Endothelial cell of umbilical vein (primary cell): ENCODE measurements at regions not wholly inside any gene's neighbourhood (a gene's known extent, or its start where the extent isn't known, plus 50 kb on each side); places are given as distances from the start of the nearest gene placed in this dataset.

Experiments
- BruUV-seq: library from RNA; stranded (reverse); fragments of 400-500 nt; replicated peaks from 2 replicates; lab custom pipeline; 2021; lab: Mats Ljungman, UMichigan
- CTCF ChIA-PET: fragments of 300-600, 350-600 bp; sonication (Branson Sonifier 250); formaldehyde crosslinking; loops from one replicate; lab custom pipeline; 2021; ENCODE audit warnings: antibody characterized with exemption, inconsistent platforms; lab: Charles Lee
- POLR2A ChIA-PET: fragments of 300-600, 350-600 bp; sonication (Branson Sonifier 250); formaldehyde crosslinking; loops from one replicate; lab custom pipeline; 2021; ENCODE audit warnings: antibody characterized with exemption, inconsistent platforms; lab: Charles Lee
- DNase-seq: peaks from one replicate; pipeline ENCODE4 v3.0.0-alpha.2; 2011; ENCODE audit warnings: low read depth, low spot score
- FAIRE-seq: peaks from 2 replicates; lab custom pipeline; 2011; peaks lifted over from hg19 to GRCh38; lab: Jason Lieb, UNC
- H2AFZ ChIP-seq: 2 replicates; pipeline ENCODE4 v1.6.0; 2012; ENCODE audit warnings: low read depth, low read length, control low read depth, inconsistent platforms
- H3K27ac ChIP-seq: 2 replicates; pipeline ENCODE4 v1.5.1; 2011; ENCODE audit warnings: low read depth, mild to moderate bottlenecking, control low read depth, low read length, moderate library complexity; ENCODE audit not compliant: insufficient read depth
- H3K27me3 ChIP-seq, 2 experiments: 2 replicates each; pipeline versions ENCODE4 v1.6.0 to v1.6.1; 2011; ENCODE audit warnings: low read length in 2 of 2, mixed read lengths in 1 of 2; ENCODE audit not compliant: control insufficient read depth in 2 of 2, insufficient read depth in 2 of 2
- H3K36me3 ChIP-seq, 2 experiments: 2 replicates in 1 of 2; 3 replicates in 1 of 2; pipeline ENCODE4 v1.5.1; 2011; ENCODE audit warnings: low read length in 2 of 2, mild to moderate bottlenecking in 1 of 2, moderate library complexity in 1 of 2; ENCODE audit not compliant: control insufficient read depth in 2 of 2, insufficient read depth in 2 of 2; ENCODE audit errors: extremely low read depth in 1 of 2
- H3K4me1 ChIP-seq: 3 replicates; pipeline ENCODE4 v1.5.1; 2011; ENCODE audit warnings: mild to moderate bottlenecking, low read length; ENCODE audit not compliant: control insufficient read depth, insufficient read depth; ENCODE audit errors: extremely low read depth
- H3K4me2 ChIP-seq: 2 replicates; pipeline ENCODE4 v1.6.1; 2011; ENCODE audit warnings: low read length, control low read depth, mixed read lengths; ENCODE audit not compliant: insufficient read depth
- H3K4me3 ChIP-seq, 3 experiments: fragments of 200-600 bp in 1 of 3; sonication (generic), shearing (Covaris generic) in 1 of 3; replicated peaks in 1 of 3; 2 replicates each; pipeline ENCODE4 v1.5.1; 2011 to 2016; ENCODE audit warnings: control low read depth in 3 of 3, low read length in 3 of 3, mild to moderate bottlenecking in 2 of 3, inconsistent platforms in 1 of 3, low read depth in 1 of 3, moderate library complexity in 1 of 3; ENCODE audit not compliant: insufficient read depth in 1 of 3
- H3K79me2 ChIP-seq: 2 replicates; pipeline ENCODE4 v1.6.0; 2012; ENCODE audit warnings: low read length, inconsistent platforms; ENCODE audit not compliant: control insufficient read depth, insufficient read depth
- H3K9ac ChIP-seq: replicated peaks from 2 replicates; pipeline ENCODE3; 2011; ENCODE audit warnings: low read length, control low read depth; ENCODE audit not compliant: insufficient read depth; ENCODE audit errors: extremely low read depth
- H3K9me1 ChIP-seq: replicated peaks from 3 replicates; pipeline ENCODE4 v1.6.0; 2011; ENCODE audit warnings: mild to moderate bottlenecking, low read length; ENCODE audit not compliant: control insufficient read depth, insufficient read depth; ENCODE audit errors: extremely low read depth
- H3K9me3 ChIP-seq: replicated peaks from 2 replicates; pipeline ENCODE4 v1.5.1; 2012; ENCODE audit warnings: low read length, inconsistent platforms; ENCODE audit not compliant: control insufficient read depth, insufficient read depth
- H4K20me1 ChIP-seq: replicated peaks from 2 replicates; pipeline ENCODE3; 2011; ENCODE audit warnings: mild to moderate bottlenecking, low read length; ENCODE audit not compliant: control insufficient read depth, insufficient read depth; ENCODE audit errors: extremely low read depth
- EZH2 ChIP-seq: IDR thresholded peaks from 2 replicates; pipeline ENCODE4 v1.6.1; 2012; ENCODE audit warnings: borderline replicate concordance, low read depth, mild to moderate bottlenecking, moderate library complexity, low read length, inconsistent platforms; ENCODE audit not compliant: severe bottlenecking
- FOS ChIP-seq: IDR thresholded peaks from 2 replicates; pipeline ENCODE4 v1.6.1; 2011; ENCODE audit warnings: mild to moderate bottlenecking, low read length, moderate library complexity, borderline replicate concordance; ENCODE audit not compliant: insufficient read depth
- GATA2 ChIP-seq: IDR thresholded peaks from 2 replicates; pipeline ENCODE4 v1.7.0; 2011; ENCODE audit warnings: low read depth, mild to moderate bottlenecking, moderate library complexity, mixed read lengths, low read length; ENCODE audit not compliant: insufficient read length, insufficient read depth
- JUN ChIP-seq: IDR thresholded peaks from 2 replicates; pipeline ENCODE4 v1.6.1; 2011; ENCODE audit warnings: borderline replicate concordance, low read depth; ENCODE audit not compliant: insufficient read length, insufficient read depth
- MAX ChIP-seq: IDR thresholded peaks from 2 replicates; pipeline ENCODE4 v1.6.1; 2011; ENCODE audit not compliant: insufficient read depth, insufficient read length
- MYC ChIP-seq: IDR thresholded peaks from one replicate; pipeline ENCODE4 v1.6.1; 2011; ENCODE audit warnings: mild to moderate bottlenecking, low read depth, low read length
- POLR2A ChIP-seq: IDR thresholded peaks from 2 replicates; pipeline ENCODE4 v1.6.1; 2012; ENCODE audit warnings: low read depth, mild to moderate bottlenecking, control low read depth, low read length
- POLR2AphosphoS5 ChIP-seq: IDR thresholded peaks from 2 replicates; pipeline ENCODE4 v1.6.1; 2012; ENCODE audit warnings: low read depth, mild to moderate bottlenecking, control low read depth, low read length, moderate library complexity; ENCODE audit not compliant: insufficient read depth
- dilution Hi-C: fragments of 300-500 bp; cut with MboI; formaldehyde crosslinking; loops from one replicate; pipeline ENCODE4 v1.15.0; 2019; ENCODE audit warnings: low sequenced_read_pairs; ENCODE audit not compliant: extremely low pct_ligation_motif_present
- intact Hi-C: fragments of 100-400 bp; cut with micrococcal nuclease; formaldehyde crosslinking; loops from one replicate; pipeline ENCODE4 v1.10.0; 2022
- TF ChIP-seq, protein P1 (sequence below), 2 donors: IDR thresholded peaks; 1 replicate in 1 of 2; 2 replicates in 1 of 2; pipeline ENCODE4 v1.5.1; 2011; ENCODE audit warnings: low read length in 2 of 2, mild to moderate bottlenecking in 2 of 2, moderate library complexity in 2 of 2, control low read depth in 1 of 2, inconsistent platforms in 1 of 2, low read depth in 1 of 2; ENCODE audit not compliant: insufficient read depth in 1 of 2; ENCODE audit errors: extremely low read depth in 1 of 2

DNA sequence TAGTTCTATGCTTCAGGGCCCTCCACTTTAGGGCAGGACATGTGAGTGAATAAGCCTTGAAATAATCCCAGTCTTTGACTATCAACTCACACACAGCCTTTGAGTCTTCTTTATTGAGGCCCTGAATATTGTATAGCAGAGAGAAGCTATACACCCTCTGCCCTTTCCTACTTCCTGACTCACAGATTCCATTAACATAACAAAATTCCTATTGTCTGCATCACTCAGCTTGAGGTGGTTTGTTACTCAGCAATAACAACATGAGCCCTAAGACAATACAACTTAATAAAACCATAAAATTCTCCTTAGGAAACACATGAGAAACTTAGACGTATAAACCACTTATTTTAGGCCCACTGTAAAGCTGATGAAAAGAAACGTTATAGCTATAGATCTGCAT lies 680.3 kb upstream of the DIAPH2 start:
- Histone ChIP-seq H4K20me1 (no peaks in the 10 kb centered on the region), H3K27ac (peak overlapping the region; percentile 90), H3K9me3 (no peaks in the 10 kb centered on the region), H3K27me3 (no peaks in the 10 kb centered on the region), H3K36me3 (no peaks in the 10 kb centered on the region), H3K4me2 (peak overlapping the region; percentile 67), H3K9me1 (no peaks in the 10 kb centered on the region), H3K9ac (peak overlapping the region; percentile 51), H3K4me1 (peaks cover 30% of the 10 kb centered on the region), H3K4me3 (no peak overlapping the region), H3K79me2 (no peaks in the 10 kb centered on the region), H2AFZ (no peak overlapping the region)
- TF ChIP-seq FOS (peak; percentile 23), JUN (peak; percentile 74), POLR2A (no peak)
- TF ChIP-seq, protein P1, sequence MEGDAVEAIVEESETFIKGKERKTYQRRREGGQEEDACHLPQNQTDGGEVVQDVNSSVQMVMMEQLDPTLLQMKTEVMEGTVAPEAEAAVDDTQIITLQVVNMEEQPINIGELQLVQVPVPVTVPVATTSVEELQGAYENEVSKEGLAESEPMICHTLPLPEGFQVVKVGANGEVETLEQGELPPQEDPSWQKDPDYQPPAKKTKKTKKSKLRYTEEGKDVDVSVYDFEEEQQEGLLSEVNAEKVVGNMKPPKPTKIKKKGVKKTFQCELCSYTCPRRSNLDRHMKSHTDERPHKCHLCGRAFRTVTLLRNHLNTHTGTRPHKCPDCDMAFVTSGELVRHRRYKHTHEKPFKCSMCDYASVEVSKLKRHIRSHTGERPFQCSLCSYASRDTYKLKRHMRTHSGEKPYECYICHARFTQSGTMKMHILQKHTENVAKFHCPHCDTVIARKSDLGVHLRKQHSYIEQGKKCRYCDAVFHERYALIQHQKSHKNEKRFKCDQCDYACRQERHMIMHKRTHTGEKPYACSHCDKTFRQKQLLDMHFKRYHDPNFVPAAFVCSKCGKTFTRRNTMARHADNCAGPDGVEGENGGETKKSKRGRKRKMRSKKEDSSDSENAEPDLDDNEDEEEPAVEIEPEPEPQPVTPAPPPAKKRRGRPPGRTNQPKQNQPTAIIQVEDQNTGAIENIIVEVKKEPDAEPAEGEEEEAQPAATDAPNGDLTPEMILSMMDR (IDR thresholded peaks at IDR 0.05; ENCODE audit: extremely low read depth in 1 of 2, insufficient read depth in 1 of 2, low read depth in 1 of 2, low read length in 2 of 2), result no peak
- no TSS peak for BruUV-seq
- DNase-seq, result peak; percentile 84
- peak; percentile 77 for FAIRE-seq
- dilution Hi-C loops (no loop called here), intact Hi-C loops (loop anchor here (5.0 kb wide), 1 partner anchor 102 kb away; no protein-coding TSS in a partner anchor)
- ChIA-PET POLR2A (no interaction called here), CTCF (no interaction called here)

GRCh38 chrX:96006281-96006680 lies 678.4 kb upstream of the DIAPH2 start:
- H2AFZ ChIP-seq, result no peak overlapping the region
- H3K27me3 ChIP-seq, result no peaks in the 10 kb centered on the region
- dilution Hi-C loops, result no loop called here
- no peak overlapping the region for H3K4me3 ChIP-seq
- intact Hi-C loops, result no loop called here
- H3K9ac ChIP-seq, result no peak overlapping the region
- H3K4me2 ChIP-seq, result no peak overlapping the region
- no peak for FAIRE-seq
- no peaks in the 10 kb centered on the region for H3K79me2 ChIP-seq
- ChIA-PET POLR2A (no interaction called here), CTCF (no interaction called here)
- no peak for DNase-seq
- H3K27ac ChIP-seq, result no peak overlapping the region
- TF ChIP-seq MAX (no peak), FOS (no peak), EZH2 (no peak), JUN (no peak), MYC (no peak), POLR2AphosphoS5 (no peak), POLR2A (no peak), GATA2 (no peak)
- TF ChIP-seq, protein P1 (IDR thresholded peaks at IDR 0.05; ENCODE audit: extremely low read depth in 1 of 2, insufficient read depth in 1 of 2, low read depth in 1 of 2, low read length in 2 of 2), result no peak
- H3K36me3 ChIP-seq, result no peaks in the 10 kb centered on the region
- H3K9me1 ChIP-seq, result no peaks in the 10 kb centered on the region
- peaks cover 19% of the 10 kb centered on the region for H3K4me1 ChIP-seq
- H4K20me1 ChIP-seq, result no peaks in the 10 kb centered on the region
- no peaks in the 10 kb centered on the region for H3K9me3 ChIP-seq
- no TSS peak for BruUV-seq
